Mesodermal cell (in vitro differentiated cells): ENCODE measurements at regions not wholly inside any gene's neighbourhood (a gene's known extent, or its start where the extent isn't known, plus 50 kb on each side); places are given as distances from the start of the nearest gene placed in this dataset.

Source experiments
- H3K27ac ChIP-seq: 2 replicates; pipeline ENCODE4 v1.7.0; 2013; ENCODE audit warnings: mild to moderate bottlenecking, low read depth, low read length, moderate library complexity; ENCODE audit not compliant: severe bottlenecking
- H3K36me3 ChIP-seq: 2 replicates; pipeline ENCODE4 v1.7.1; 2013; ENCODE audit warnings: mild to moderate bottlenecking, low read length, moderate library complexity; ENCODE audit not compliant: control insufficient read depth, insufficient read depth
- H3K4me1 ChIP-seq: one replicate; pipeline ENCODE4 v1.7.1; 2013; ENCODE audit warnings: mild to moderate bottlenecking, low read length; ENCODE audit not compliant: insufficient read depth, control insufficient read depth, poor library complexity, severe bottlenecking
- H3K4me3 ChIP-seq: 2 replicates; pipeline ENCODE4 v1.7.0; 2013; ENCODE audit warnings: low read length, control low read depth, mild to moderate bottlenecking; ENCODE audit not compliant: insufficient read depth, poor library complexity, severe bottlenecking; ENCODE audit errors: extremely low read depth
- H3K9me3 ChIP-seq: 2 replicates; pipeline ENCODE4 v1.7.1; 2013; ENCODE audit warnings: mild to moderate bottlenecking, low read length, moderate library complexity; ENCODE audit not compliant: control insufficient read depth
- WGBS, 2 experiments: methylation state at CpG; one replicate each; pipeline ENCODE4 v1.1.5; 2013; ENCODE audit warnings: missing lambda C conversion rate in 2 of 2; ENCODE audit not compliant: insufficient coverage in 2 of 2; 5-methylcytosine and 5-hydroxymethylcytosine counted together

DNA sequence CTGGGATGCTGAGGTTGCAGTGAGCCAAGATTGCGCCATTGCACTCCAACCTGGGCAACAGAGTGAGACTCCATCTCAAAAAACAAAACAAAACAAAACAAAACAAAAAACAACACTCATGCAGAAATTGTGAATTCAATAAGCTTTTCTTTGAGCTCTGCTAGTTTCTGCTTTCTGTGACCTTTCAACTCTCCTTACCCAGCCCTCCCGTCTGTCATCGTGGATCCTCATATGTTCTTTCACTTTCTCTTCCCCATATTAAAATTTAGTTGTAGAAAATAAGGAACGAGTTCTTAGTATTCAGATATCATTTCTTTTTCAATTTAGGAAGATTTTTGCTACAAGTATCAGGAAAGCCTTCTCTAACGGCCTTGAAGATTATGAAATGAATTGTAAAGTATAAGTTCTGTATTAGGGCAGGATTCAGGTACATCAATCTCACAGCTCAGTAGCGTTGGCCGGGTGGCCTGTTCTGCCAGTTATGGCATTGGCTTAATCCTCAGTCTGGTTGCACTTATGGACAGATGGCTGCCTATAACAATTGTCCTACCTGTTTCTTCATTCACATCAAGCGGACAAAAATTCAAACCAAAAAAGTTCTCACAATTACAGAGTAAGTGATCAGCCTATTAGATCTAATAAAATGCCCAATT, 1167.0 kb downstream of the SORCS3 start:
- H3K27ac ChIP-seq: no peak overlapping the region
- WGBS, 2 experiments: 80 to 90% methylated on average over 5 of the region's 8 CpGs
- H3K4me3 ChIP-seq: no peak overlapping the region
- H3K36me3 ChIP-seq: no peaks in the 10 kb centered on the region
- H3K4me1 ChIP-seq: no peaks in the 10 kb centered on the region
- no peaks in the 10 kb centered on the region for H3K9me3 ChIP-seq

- H3K4me3 ChIP-seq: no peak overlapping the region
- no CpG with 5 or more reads among the region's 2 CpGs for WGBS, 2 experiments
- no peaks in the 10 kb centered on the region for H3K36me3 ChIP-seq
- H3K9me3 ChIP-seq: no peaks in the 10 kb centered on the region
- no peak overlapping the region for H3K27ac ChIP-seq
- H3K4me1 ChIP-seq: no peaks in the 10 kb centered on the region
Observed at GRCh38 chr10:105803206-105803605, 1162.1 kb downstream of the SORCS3 start.

GRCh38 chr10:105800641-105801040, 1159.6 kb downstream of the SORCS3 start:
- Histone ChIP-seq H3K36me3 (no peaks in the 10 kb centered on the region), H3K27ac (no peak overlapping the region), H3K4me1 (no peaks in the 10 kb centered on the region), H3K9me3 (no peaks in the 10 kb centered on the region), H3K4me3 (no peak overlapping the region)
- no CpG with 5 or more reads among the region's 1 CpG for WGBS, 2 experiments

- Histone ChIP-seq H3K4me3 (no peak overlapping the region), H3K9me3 (no peaks in the 10 kb centered on the region), H3K36me3 (no peaks in the 10 kb centered on the region), H3K4me1 (no peaks in the 10 kb centered on the region), H3K27ac (no peak overlapping the region)
- WGBS, 2 experiments: 85 to 90% methylated on average over 1 of the region's 3 CpGs
Observed at GRCh38 chr10:105798328-105798889, 1157.3 kb downstream of the SORCS3 start.

- Histone ChIP-seq H3K4me3 (no peak overlapping the region), H3K27ac (no peak overlapping the region), H3K4me1 (no peaks in the 10 kb centered on the region), H3K9me3 (no peaks in the 10 kb centered on the region), H3K36me3 (no peaks in the 10 kb centered on the region)
- WGBS, 2 experiments: 53% methylated on average over 2 of the region's 6 CpGs; no CpG with 5 or more reads in 1 of the 2 experiments
Observed at GRCh38 chr10:105797234-105797890, 1156.3 kb downstream of the SORCS3 start.

GRCh38 chr10:105793071-105793470, 1152.0 kb downstream of the SORCS3 start:
- no peaks in the 10 kb centered on the region for H3K36me3 ChIP-seq
- no peak overlapping the region for H3K27ac ChIP-seq
- no peak overlapping the region for H3K4me3 ChIP-seq
- H3K4me1 ChIP-seq: no peaks in the 10 kb centered on the region
- H3K9me3 ChIP-seq: no peaks in the 10 kb centered on the region
- 72 to 89% methylated on average over 3 of the region's 3 CpGs for WGBS, 2 experiments

DNA sequence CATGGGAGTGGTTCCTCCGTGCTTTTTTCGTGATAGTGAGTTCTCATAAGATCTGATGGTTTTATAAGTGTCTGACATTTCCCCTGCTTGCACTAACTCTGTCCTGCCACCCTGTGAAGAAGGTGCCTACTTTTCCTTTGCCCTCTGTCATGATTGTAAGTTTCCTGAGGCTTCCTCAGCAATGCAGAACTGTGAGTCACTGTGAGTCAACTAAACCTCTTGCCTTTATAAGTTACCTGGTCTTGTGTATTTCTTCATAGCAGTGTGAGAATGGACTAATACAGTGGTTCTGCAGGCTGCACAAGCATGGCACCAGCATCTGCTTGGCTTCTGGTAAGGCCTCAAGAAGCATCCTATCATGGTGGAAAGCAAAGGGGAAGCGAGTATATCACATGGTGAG, 1144.6 kb downstream of the SORCS3 start:
- no peaks in the 10 kb centered on the region for H3K36me3 ChIP-seq
- 80% methylated on average over 1 of the region's 3 CpGs; no CpG with 5 or more reads in 1 of the 2 experiments for WGBS, 2 experiments
- H3K9me3 ChIP-seq: peaks cover 11% of the 10 kb centered on the region
- no peak overlapping the region for H3K27ac ChIP-seq
- no peak overlapping the region for H3K4me3 ChIP-seq
- H3K4me1 ChIP-seq: no peaks in the 10 kb centered on the region

DNA sequence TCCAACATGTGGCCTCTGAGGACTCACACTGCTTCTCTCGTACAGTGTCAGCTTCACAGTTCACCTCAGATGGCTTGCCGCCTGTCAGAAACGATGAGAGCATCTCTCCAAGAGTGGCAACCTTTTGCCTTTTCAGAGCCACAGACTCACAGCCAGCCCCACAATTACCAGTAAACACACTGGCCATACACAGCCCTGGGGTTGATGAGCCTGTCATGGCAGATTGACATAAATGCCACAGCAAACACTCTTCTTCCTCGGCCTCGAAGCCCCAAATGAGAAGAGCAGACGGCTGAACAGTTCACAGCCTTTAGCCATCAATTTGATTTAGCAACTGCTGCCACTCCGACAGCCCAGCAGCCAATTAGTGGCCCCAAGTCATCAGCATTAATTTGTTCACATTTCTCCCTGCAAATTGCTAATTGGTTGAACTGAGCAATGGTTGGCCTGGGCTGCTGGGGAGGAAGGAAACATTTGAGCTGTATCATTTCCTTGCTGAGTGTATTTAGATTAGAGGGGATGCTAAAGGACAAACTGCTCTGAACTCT, 1142.9 kb downstream of the SORCS3 start:
- H3K36me3 ChIP-seq: no peaks in the 10 kb centered on the region
- H3K9me3 ChIP-seq: peaks cover 11% of the 10 kb centered on the region
- H3K4me3 ChIP-seq: no peak overlapping the region
- H3K27ac ChIP-seq: no peak overlapping the region
- WGBS, 2 experiments: 87 to 100% methylated on average over 4 to 7 of the region's 7 CpGs
- H3K4me1 ChIP-seq: no peaks in the 10 kb centered on the region

DNA sequence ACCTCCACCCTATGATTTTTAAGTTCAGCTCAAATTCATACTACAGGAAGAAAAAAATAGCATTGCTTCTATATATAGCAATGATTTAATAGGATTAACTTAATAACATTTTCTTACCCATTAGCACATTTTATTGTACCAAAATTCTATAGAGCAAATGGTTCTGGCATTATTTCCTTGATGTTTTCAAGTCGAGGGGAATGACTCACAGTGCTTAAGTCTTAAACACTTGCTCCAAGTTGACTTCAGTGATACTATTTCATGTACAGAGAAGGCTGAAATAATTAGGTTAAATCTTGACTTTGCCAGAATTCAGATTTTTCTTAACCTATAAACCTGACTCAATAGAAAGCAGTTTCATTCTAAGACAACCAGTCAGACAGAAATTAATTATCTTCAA, 1133.8 kb downstream of the SORCS3 start:
- H3K4me3 ChIP-seq: no peak overlapping the region
- peaks cover 6% of the 10 kb centered on the region for H3K9me3 ChIP-seq
- WGBS, 2 experiments: no CpG with 5 or more reads among the region's 1 CpG
- no peaks in the 10 kb centered on the region for H3K36me3 ChIP-seq
- H3K4me1 ChIP-seq: peaks cover 37% of the 10 kb centered on the region
- no peak overlapping the region for H3K27ac ChIP-seq

DNA sequence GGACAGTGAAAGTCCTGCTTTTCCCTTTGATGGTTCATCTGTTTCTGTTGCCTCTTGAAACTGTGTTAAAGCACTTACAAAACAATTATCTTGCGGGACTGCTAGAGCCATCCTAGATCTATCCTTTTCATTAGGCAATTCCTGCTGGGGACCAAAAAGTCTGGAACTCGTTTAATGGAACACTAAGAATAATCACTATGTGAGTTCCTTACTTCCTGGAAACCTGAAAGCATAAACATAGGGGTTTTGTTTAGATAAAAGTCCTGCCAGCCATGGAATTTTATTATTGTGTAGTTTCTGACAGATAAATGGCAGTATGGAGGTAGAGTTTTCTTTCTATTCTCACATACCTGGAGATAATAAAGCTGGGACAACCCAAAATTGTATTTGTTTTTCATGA, 1133.3 kb downstream of the SORCS3 start:
- WGBS, 2 experiments: 80 to 83% methylated on average over 1 to 2 of the region's 2 CpGs
- no peaks in the 10 kb centered on the region for H3K36me3 ChIP-seq
- H3K4me3 ChIP-seq: no peak overlapping the region
- H3K4me1 ChIP-seq: peaks cover 42% of the 10 kb centered on the region
- peaks cover 6% of the 10 kb centered on the region for H3K9me3 ChIP-seq
- no peak overlapping the region for H3K27ac ChIP-seq
